Aorta (tissue), 5 donors: ENCODE measurements at regions not wholly inside any gene's neighbourhood (a gene's known extent, or its start where the extent isn't known, plus 50 kb on each side); places are given as distances from the start of the nearest gene placed in this dataset.
A peak's percentile ranks its signal among the peaks of the same experiment; 100 is the strongest.

ENCODE experiments used
- ATAC-seq: fragments of 200-7000 bp; cut with Tn5 transposase; one replicate; pipeline ENCODE4 v1.9.1; 2022; ENCODE audit warnings: moderate library complexity; ENCODE audit not compliant: low FRiP score
- DNase-seq, 2 donors: peaks; one replicate each; pipeline ENCODE4 v3.0.0-alpha.2; 2020
- H3K27ac ChIP-seq, 2 donors: one replicate each; pipeline ENCODE4 v1.5.1; 2013; ENCODE audit warnings: low read length in 2 of 2, mild to moderate bottlenecking in 2 of 2, moderate library complexity in 2 of 2, control low read depth in 1 of 2, inconsistent platforms in 1 of 2, low read depth in 1 of 2
- H3K27me3 ChIP-seq, 2 donors: one replicate each; pipeline ENCODE4 v1.6.1; 2013; ENCODE audit warnings: control low read depth in 1 of 2, low read length in 1 of 2, mild to moderate bottlenecking in 1 of 2, moderate library complexity in 1 of 2; ENCODE audit not compliant: insufficient read depth in 2 of 2, control insufficient read depth in 1 of 2
- H3K36me3 ChIP-seq, 2 donors: one replicate each; pipeline ENCODE4 v1.6.1; 2013; ENCODE audit warnings: control low read depth in 1 of 2, low read length in 1 of 2, mild to moderate bottlenecking in 1 of 2; ENCODE audit not compliant: insufficient read depth in 2 of 2, control insufficient read depth in 1 of 2
- H3K4me1 ChIP-seq, 2 donors: one replicate each; pipeline ENCODE4 v1.6.1; 2013; ENCODE audit warnings: low read length in 2 of 2, control low read depth in 1 of 2, mild to moderate bottlenecking in 1 of 2, moderate library complexity in 1 of 2; ENCODE audit not compliant: insufficient read depth in 2 of 2, control insufficient read depth in 1 of 2
- H3K4me3 ChIP-seq, 2 donors: one replicate each; pipeline ENCODE4 v1.5.1; 2013; ENCODE audit warnings: low read length in 2 of 2, control low read depth in 1 of 2, mild to moderate bottlenecking in 1 of 2
- H3K9me3 ChIP-seq: one replicate; pipeline ENCODE4 v1.6.1; 2013; ENCODE audit warnings: mild to moderate bottlenecking, low read length; ENCODE audit not compliant: control insufficient read depth
- WGBS, 2 donors: extraction: QIAGEN DNeasy Blood & Tissue Kit; methylation state at CpG; one replicate each; pipeline ENCODE4 v1.1.7; 2013; 5-methylcytosine and 5-hydroxymethylcytosine counted together
- intact Hi-C, 2 donors: fragments of 100-400 bp; cut with DNase I; formaldehyde crosslinking; loops; one replicate each; pipeline versions ENCODE4 v1.14.2 to v1.15.0; 2022
- donor health status: healthy with polysubstance abuse.
- donor health status: Bipolar disorder and iron deficiency.
- donor health status: DM: no; HTN: no; CAD: no.
- donor health status: DM: no; HTN: no; CAD: no.
- donor health status: DM: yes; HTN: yes; CAD: no.

DNA sequence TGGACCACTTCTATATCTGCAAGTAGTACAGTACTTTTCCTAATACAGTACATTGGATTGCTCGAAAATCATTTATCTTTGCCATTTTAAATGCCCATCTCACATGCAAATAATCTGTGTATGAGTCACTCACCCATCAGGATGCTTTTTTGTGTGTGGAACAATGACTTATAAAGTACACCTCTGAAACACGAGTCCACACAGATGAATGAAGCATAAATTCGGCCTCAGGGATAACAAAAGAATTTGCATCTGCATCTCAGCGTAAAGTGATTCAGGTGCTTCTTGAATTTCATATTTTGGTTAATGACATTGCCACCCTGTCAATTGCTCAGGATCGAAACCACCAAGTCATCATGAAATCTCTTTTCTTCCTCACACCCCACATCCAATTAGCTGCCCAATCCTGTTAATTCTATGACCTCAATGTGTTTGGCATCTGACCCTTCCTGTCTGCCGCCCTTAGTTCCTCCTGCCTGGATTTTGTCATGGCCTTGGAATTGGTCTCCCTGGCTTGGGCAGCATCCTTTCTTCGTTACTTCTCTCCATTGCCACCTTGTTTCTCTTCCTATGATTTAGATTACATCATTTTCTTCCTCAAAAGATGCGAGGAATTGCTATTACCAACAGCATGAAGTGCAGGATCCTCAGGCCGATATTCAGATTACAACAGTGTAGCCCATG lies 161.6 kb upstream of the MID1 start:
- Histone ChIP-seq H3K4me3 (no peak overlapping the region), H3K27me3 (no peaks in the 10 kb centered on the region), H3K36me3 (no peaks in the 10 kb centered on the region), H3K9me3 (no peaks in the 10 kb centered on the region), H3K4me1 (no peaks in the 10 kb centered on the region), H3K27ac (no peak overlapping the region)
- 60 to 71% methylated on average over 9 of the region's 9 CpGs for WGBS, 2 donors
- intact Hi-C loops: no loop called here
- DNase-seq (no peak), ATAC-seq (no peak)

DNA sequence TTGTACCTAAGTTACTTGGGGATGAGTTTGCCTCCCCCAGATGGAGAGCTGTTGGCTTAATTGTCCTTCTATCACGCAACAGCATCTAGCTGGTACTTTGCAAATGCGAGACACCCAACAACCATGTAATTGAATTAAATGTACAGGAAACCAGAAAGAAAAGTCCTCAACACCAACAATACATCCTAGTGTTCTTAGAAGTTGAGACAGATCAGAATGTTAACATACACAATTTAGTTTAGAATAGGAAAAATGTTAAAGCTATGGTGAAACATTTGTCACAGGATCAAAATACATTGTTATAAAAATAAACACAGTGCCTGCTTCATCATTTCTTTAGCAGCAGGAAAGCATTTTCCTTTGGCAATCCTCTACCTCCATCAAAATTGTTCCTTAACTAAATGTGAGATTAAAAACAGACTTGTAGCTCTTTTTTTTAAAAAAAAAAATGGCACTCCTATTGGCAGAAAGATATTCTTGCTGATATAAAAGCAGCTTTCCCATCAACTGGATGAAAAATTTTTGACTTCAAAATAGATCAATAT lies 163.1 kb upstream of the MID1 start:
- 55 to 72% methylated on average over 2 of the region's 2 CpGs for WGBS, 2 donors
- DNase-seq (no peak), ATAC-seq (no peak)
- no peaks in the 10 kb centered on the region for H3K4me1 ChIP-seq
- H3K9me3 ChIP-seq: no peaks in the 10 kb centered on the region
- no peak overlapping the region for H3K27ac ChIP-seq
- no peaks in the 10 kb centered on the region for H3K27me3 ChIP-seq
- intact Hi-C loops: no loop called here
- H3K4me3 ChIP-seq: no peak overlapping the region
- H3K36me3 ChIP-seq: no peaks in the 10 kb centered on the region

GRCh38 chrX:10787264-10787663 lies 166.9 kb upstream of the MID1 start:
- DNase-seq (no peak), ATAC-seq (no peak)
- no peaks in the 10 kb centered on the region for H3K27me3 ChIP-seq
- no peaks in the 10 kb centered on the region for H3K4me1 ChIP-seq
- no peaks in the 10 kb centered on the region for H3K9me3 ChIP-seq
- intact Hi-C loops: no loop called here
- WGBS, 2 donors: 90 to 92% methylated on average over 4 of the region's 4 CpGs
- H3K36me3 ChIP-seq: no peaks in the 10 kb centered on the region
- no peak overlapping the region for H3K4me3 ChIP-seq
- H3K27ac ChIP-seq: no peak overlapping the region

DNA sequence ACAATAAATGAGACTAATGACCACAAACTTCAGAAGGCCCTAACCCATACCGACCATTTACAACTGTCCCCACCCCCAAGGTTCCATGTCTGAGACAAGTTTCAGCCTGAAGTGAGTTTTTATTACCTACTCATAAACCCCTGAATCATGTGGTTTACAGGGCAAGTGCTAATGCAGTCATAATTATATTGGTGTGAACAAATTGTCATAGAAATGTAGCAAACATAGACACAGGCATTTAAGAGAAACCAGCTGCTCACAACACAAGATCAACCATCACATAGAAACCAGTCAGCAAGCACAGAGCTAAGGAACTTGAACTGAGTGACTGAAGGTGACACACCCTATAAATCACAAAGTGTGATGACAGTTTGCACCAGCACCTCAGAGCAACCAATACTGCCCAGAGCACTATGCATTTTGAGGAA lies 173.8 kb upstream of the MID1 start:
- 37 to 48% methylated on average over 1 of the region's 1 CpG for WGBS, 2 donors
- ATAC-seq: no peak

DNA sequence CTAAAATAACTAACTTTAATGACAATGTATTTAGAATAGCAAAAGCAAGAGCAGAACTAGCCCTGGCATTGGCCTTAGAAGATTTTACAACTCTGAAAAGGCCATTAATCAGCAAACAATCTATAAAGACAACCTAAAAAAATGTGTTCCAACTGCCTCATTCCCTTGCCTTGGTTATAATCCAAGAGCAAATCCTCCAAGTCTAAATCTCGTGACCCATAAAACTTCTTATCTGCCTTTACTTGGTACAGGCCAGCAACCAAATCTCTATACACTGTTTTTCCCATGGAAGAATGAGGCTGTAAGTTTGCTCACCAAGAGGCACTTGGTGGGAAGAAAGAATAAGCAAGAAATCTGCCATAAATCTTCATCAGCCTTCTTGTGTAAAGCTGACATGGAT lies 175.3 kb upstream of the MID1 start:
- no peaks in the 10 kb centered on the region for H3K27me3 ChIP-seq
- no peaks in the 10 kb centered on the region for H3K9me3 ChIP-seq
- H3K4me1 ChIP-seq: peaks cover 0 to 3% of the 10 kb centered on the region in 2 donors
- no peak overlapping the region for H3K4me3 ChIP-seq
- WGBS, 2 donors: 1 to 23% methylated on average over 1 of the region's 1 CpG
- H3K27ac ChIP-seq: peak overlapping the region in 1 of 2 donors; percentile 57
- intact Hi-C loops: no loop called here
- DNase-seq: no peak
- peak; percentile 21 for ATAC-seq
- H3K36me3 ChIP-seq: no peaks in the 10 kb centered on the region

More for the DNA sequence above, 173.8 kb upstream of the MID1 start:
- Histone ChIP-seq H3K9me3 (no peaks in the 10 kb centered on the region), H3K27ac (no peak overlapping the region), H3K27me3 (no peaks in the 10 kb centered on the region), H3K36me3 (no peaks in the 10 kb centered on the region), H3K4me1 (peaks cover 0 to 1% of the 10 kb centered on the region in 2 donors), H3K4me3 (no peak overlapping the region)
- no peak for DNase-seq
- intact Hi-C loops: no loop called here

- Histone ChIP-seq H3K4me3 (no peak overlapping the region), H3K4me1 (peaks cover 0 to 3% of the 10 kb centered on the region in 2 donors), H3K27me3 (no peaks in the 10 kb centered on the region), H3K27ac (no peak overlapping the region), H3K9me3 (no peaks in the 10 kb centered on the region), H3K36me3 (no peaks in the 10 kb centered on the region)
- intact Hi-C loops: no loop called here
- ATAC-seq (no peak), DNase-seq (no peak)
- WGBS, 2 donors: 38 to 52% methylated on average over 4 of the region's 4 CpGs
Observed at GRCh38 chrX:10797466-10797865, 177.1 kb upstream of the MID1 start.

DNA sequence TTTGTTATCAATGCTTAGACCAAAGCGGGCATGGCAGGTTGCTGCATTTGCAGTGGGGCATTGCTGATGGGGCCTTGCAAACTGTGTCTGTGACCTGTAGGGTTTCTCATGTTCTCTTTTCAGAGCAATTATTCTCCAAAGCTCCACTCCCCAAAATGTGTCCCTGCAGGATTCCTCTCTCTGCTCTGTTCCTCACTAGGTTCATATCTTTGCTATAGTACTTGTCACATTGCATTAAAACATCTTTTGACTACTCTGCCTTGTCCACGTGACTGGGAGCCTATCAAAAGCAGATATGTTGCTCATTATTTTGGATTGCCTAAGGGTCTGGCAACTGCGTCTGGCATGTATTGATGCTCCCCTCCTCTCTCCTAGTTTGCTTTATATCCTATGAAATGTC lies 177.7 kb upstream of the MID1 start:
- Histone ChIP-seq H3K27me3 (no peaks in the 10 kb centered on the region), H3K4me3 (no peak overlapping the region), H3K27ac (no peak overlapping the region), H3K9me3 (no peaks in the 10 kb centered on the region), H3K4me1 (peaks cover 0 to 3% of the 10 kb centered on the region in 2 donors), H3K36me3 (no peaks in the 10 kb centered on the region)
- ATAC-seq: no peak
- WGBS, 2 donors: 61 to 62% methylated on average over 3 of the region's 3 CpGs
- intact Hi-C loops: no loop called here
- DNase-seq: no peak

DNA sequence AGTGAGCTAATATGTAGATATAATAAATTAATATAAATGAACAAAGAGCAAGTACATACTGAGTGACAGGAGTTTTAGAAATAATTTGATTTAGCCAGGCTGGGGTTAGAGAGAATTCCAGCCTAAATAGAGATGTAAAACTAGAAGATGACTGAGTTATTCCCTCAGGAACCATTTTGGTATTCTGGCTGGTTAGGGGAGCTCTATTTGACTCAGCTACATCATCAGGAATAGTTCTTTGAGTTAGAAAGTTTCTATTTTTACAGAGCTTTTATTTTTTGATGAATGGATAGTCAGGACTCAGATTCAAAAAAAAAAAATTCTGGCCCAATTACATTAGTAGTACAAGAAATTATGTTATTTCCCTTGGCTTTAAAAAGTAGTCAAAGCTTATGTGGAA lies 180.4 kb upstream of the MID1 start:
- H3K4me1 ChIP-seq: peaks cover 0 to 2% of the 10 kb centered on the region in 2 donors
- ATAC-seq (peak; percentile 38), DNase-seq (no peak)
- H3K27ac ChIP-seq: peak overlapping the region in 1 of 2 donors; percentile 18
- H3K36me3 ChIP-seq: no peaks in the 10 kb centered on the region
- intact Hi-C loops: no loop called here
- H3K9me3 ChIP-seq: no peaks in the 10 kb centered on the region
- H3K4me3 ChIP-seq: no peak overlapping the region
- no peaks in the 10 kb centered on the region for H3K27me3 ChIP-seq

DNA sequence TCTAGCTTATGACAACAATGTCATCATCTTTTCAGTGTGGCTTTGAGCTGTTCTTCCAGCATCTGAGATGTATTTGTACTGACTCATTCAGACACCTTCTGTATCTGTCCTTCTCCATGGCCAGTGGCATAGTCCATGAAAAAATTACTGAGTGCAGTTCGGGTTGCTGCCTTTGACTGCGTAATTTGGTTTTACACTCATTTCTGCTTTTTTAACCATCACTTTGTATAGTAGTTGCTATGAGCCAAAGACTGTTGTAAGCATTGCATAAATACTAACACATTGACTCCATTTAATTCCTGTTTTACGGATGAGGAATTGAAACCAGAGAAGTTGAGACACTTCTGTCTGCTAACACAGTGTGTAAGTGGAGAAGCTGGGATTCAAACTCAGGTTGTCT lies 190.7 kb upstream of the MID1 start:
- 84 to 97% methylated on average over 3 of the region's 3 CpGs for WGBS, 2 donors
- H3K9me3 ChIP-seq: no peaks in the 10 kb centered on the region
- no peaks in the 10 kb centered on the region for H3K36me3 ChIP-seq
- no peak overlapping the region for H3K27ac ChIP-seq
- DNase-seq: no peak
- no peaks in the 10 kb centered on the region for H3K4me1 ChIP-seq
- H3K27me3 ChIP-seq: no peaks in the 10 kb centered on the region
- no peak for ATAC-seq
- intact Hi-C loops: no loop called here
- no peak overlapping the region for H3K4me3 ChIP-seq
